ENCODE measurements at regions not wholly inside any gene's neighbourhood (a gene's known extent, or its start where the extent isn't known, plus 50 kb on each side); places are given as distances from the start of the nearest gene placed in this dataset.

DNA sequence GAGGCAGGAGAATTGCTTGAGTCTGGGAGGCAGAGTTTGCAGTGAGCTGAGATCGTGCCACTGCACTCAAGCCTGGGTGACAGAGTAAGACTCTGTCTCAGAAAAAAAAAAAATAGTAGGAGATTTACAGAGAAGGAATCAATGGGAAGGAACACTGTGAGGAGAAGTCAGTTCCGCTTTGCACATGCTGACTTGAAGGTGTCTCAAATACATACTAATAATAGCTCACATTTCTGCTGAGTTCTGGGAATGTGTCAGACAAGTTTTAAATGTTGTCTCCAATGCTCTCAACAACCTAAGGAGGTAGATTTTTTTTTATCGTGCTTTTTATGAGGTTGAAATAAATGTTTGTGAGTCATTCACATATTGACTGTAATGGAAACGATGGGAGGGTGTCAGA lies 654.9 kb upstream of the CELF2 start:
- Histone ChIP-seq H2AFZ (ENCODE audit: control insufficient read depth, low read depth, low read length) (no peak overlapping the region), H3K4me2 (ENCODE audit: control insufficient read depth, insufficient read depth) (no peak overlapping the region), H3K9ac (ENCODE audit: control insufficient read depth, insufficient read depth, low read length) (no peak overlapping the region), H3K4me3 (no peak overlapping the region), H3K27me3 (replicated peaks in 1 of 2; ENCODE audit: control insufficient read depth in 2 of 2, insufficient read depth in 2 of 2, low read length in 1 of 2) (no peaks in the 10 kb centered on the region), H3K4me1 (ENCODE audit: control insufficient read depth, insufficient read depth, low read length) (no peaks in the 10 kb centered on the region), H3K79me2 (ENCODE audit: control insufficient read depth, insufficient read depth, low read length) (no peaks in the 10 kb centered on the region), H3K9me3 (replicated peaks; ENCODE audit: control insufficient read depth, insufficient read depth, low read length) (no peaks in the 10 kb centered on the region), H3K27ac (ENCODE audit: control insufficient read depth, insufficient read depth) (no peak overlapping the region), H4K20me1 (ENCODE audit: control insufficient read depth, insufficient read depth) (no peaks in the 10 kb centered on the region), H3K36me3 (ENCODE audit: control insufficient read depth in 2 of 2, insufficient read depth in 2 of 2, low read length in 1 of 2) (no peaks in the 10 kb centered on the region)
- ChIA-PET POLR2A (no interaction called here), RAD21 (ENCODE audit: unreplicated experiment) (no interaction called here), CTCF (no interaction called here), SMC1A (ENCODE audit: uncharacterized antibody, unreplicated experiment) (interaction anchor here (0.5 kb wide), 1 partner anchor 649 kb away, joined by 3 read pairs; no protein-coding TSS in a partner anchor)
- BruUV-seq (replicated peaks): no TSS peak
- intact Hi-C loops (cut with micrococcal nuclease; ENCODE audit: unreplicated experiment): no loop called here
- DNase-seq (ENCODE audit: low read depth, low spot score): no peak
- in situ Hi-C loops (cut with MboI): no loop called here
- ATAC-seq: no peak
- TF ChIP-seq STAT1 (conservative IDR thresholded peaks at IDR 0.05) (no peak), CHD1 (IDR thresholded peaks at IDR 0.05; ENCODE audit: low read depth, low read length) (no peak), RBBP5 (conservative IDR thresholded peaks at IDR 0.05) (no peak), PML (IDR thresholded peaks at IDR 0.05; ENCODE audit: low read length) (no peak), CHD4 (IDR thresholded peaks at IDR 0.05) (no peak), YBX1 (IDR thresholded peaks at IDR 0.05) (no peak), HCFC1 (IDR thresholded peaks at IDR 0.05; ENCODE audit: low read length) (no peak), POLR2A (IDR thresholded peaks at IDR 0.05; ENCODE audit: low read depth, low read length) (no peak), KDM1A (IDR thresholded peaks at IDR 0.05; ENCODE audit: borderline replicate concordance) (no peak), SIN3A (IDR thresholded peaks at IDR 0.05; ENCODE audit: low read depth, low read length) (no peak), DPF2 (IDR thresholded peaks at IDR 0.05) (no peak), ASH2L (IDR thresholded peaks at IDR 0.05; ENCODE audit: borderline replicate concordance, low read depth) (no peak), SUPT20H (IDR thresholded peaks at IDR 0.05; ENCODE audit: borderline replicate concordance, control insufficient read depth, low read depth, low read length) (no peak), RCOR1 (conservative IDR thresholded peaks at IDR 0.05; ENCODE audit: low read depth, low read length) (no peak)
- TF ChIP-seq, protein P1, sequence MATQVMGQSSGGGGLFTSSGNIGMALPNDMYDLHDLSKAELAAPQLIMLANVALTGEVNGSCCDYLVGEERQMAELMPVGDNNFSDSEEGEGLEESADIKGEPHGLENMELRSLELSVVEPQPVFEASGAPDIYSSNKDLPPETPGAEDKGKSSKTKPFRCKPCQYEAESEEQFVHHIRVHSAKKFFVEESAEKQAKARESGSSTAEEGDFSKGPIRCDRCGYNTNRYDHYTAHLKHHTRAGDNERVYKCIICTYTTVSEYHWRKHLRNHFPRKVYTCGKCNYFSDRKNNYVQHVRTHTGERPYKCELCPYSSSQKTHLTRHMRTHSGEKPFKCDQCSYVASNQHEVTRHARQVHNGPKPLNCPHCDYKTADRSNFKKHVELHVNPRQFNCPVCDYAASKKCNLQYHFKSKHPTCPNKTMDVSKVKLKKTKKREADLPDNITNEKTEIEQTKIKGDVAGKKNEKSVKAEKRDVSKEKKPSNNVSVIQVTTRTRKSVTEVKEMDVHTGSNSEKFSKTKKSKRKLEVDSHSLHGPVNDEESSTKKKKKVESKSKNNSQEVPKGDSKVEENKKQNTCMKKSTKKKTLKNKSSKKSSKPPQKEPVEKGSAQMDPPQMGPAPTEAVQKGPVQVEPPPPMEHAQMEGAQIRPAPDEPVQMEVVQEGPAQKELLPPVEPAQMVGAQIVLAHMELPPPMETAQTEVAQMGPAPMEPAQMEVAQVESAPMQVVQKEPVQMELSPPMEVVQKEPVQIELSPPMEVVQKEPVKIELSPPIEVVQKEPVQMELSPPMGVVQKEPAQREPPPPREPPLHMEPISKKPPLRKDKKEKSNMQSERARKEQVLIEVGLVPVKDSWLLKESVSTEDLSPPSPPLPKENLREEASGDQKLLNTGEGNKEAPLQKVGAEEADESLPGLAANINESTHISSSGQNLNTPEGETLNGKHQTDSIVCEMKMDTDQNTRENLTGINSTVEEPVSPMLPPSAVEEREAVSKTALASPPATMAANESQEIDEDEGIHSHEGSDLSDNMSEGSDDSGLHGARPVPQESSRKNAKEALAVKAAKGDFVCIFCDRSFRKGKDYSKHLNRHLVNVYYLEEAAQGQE (IDR thresholded peaks at IDR 0.05; ENCODE audit: low read depth, low read length): no peak
- TF ChIP-seq, protein P2, sequence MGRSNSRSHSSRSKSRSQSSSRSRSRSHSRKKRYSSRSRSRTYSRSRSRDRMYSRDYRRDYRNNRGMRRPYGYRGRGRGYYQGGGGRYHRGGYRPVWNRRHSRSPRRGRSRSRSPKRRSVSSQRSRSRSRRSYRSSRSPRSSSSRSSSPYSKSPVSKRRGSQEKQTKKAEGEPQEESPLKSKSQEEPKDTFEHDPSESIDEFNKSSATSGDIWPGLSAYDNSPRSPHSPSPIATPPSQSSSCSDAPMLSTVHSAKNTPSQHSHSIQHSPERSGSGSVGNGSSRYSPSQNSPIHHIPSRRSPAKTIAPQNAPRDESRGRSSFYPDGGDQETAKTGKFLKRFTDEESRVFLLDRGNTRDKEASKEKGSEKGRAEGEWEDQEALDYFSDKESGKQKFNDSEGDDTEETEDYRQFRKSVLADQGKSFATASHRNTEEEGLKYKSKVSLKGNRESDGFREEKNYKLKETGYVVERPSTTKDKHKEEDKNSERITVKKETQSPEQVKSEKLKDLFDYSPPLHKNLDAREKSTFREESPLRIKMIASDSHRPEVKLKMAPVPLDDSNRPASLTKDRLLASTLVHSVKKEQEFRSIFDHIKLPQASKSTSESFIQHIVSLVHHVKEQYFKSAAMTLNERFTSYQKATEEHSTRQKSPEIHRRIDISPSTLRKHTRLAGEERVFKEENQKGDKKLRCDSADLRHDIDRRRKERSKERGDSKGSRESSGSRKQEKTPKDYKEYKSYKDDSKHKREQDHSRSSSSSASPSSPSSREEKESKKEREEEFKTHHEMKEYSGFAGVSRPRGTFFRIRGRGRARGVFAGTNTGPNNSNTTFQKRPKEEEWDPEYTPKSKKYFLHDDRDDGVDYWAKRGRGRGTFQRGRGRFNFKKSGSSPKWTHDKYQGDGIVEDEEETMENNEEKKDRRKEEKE (IDR thresholded peaks at IDR 0.05): no peak
- 9% methylated on average over 4 of the region's 4 CpGs for WGBS (ENCODE audit: insufficient coverage, insufficient replicate concordance, low lambda C conversion rate, missing lambda C conversion rate)
- no peak for FAIRE-seq
